Vagina (tissue), 2 donors: ENCODE measurements at regions not wholly inside any gene's neighbourhood (a gene's known extent, or its start where the extent isn't known, plus 50 kb on each side); places are given as distances from the start of the nearest gene placed in this dataset.

Experiments
- DNase-seq, 2 donors: peaks; one replicate each; pipeline ENCODE4 v3.0.0-alpha.2; 2017; ENCODE audit errors: extremely low spot score in 2 of 2
- H3K27ac ChIP-seq: fragments of 200-600 bp; sonication (generic); one replicate; pipeline ENCODE4 v1.5.1; 2019
- H3K27me3 ChIP-seq: fragments of 200-600 bp; sonication (generic); one replicate; pipeline ENCODE4 v1.5.1; 2019
- H3K36me3 ChIP-seq, 2 donors: fragments of 200-600 bp; sonication (generic); one replicate each; pipeline ENCODE4 v1.5.1; 2017 to 2019
- H3K4me1 ChIP-seq: fragments of 200-600 bp; sonication (generic); one replicate; pipeline ENCODE4 v1.5.1; 2019
- H3K4me3 ChIP-seq, 2 donors: fragments of 200-600 bp; sonication (generic); 1 replicate in 1 of 2; 2 replicates in 1 of 2; pipeline ENCODE4 v1.5.1; 2016 to 2019
- H3K9me3 ChIP-seq: fragments of 200-600 bp; sonication (generic); one replicate; pipeline ENCODE4 v1.5.1; 2019
- POLR2A ChIP-seq, 2 donors: fragments of 450-650 bp; IDR thresholded peaks; one replicate each; pipeline ENCODE4 v1.6.1; 2017; ENCODE audit warnings: antibody characterized with exemption in 2 of 2, mild to moderate bottlenecking in 2 of 2, moderate library complexity in 2 of 2
- POLR2AphosphoS5 ChIP-seq, 2 donors: sonication (generic); formaldehyde crosslinking; IDR thresholded peaks; one replicate each; pipeline ENCODE4 v1.9.0; 2017; ENCODE audit warnings: antibody characterized with exemption in 2 of 2, mild to moderate bottlenecking in 2 of 2, low read depth in 1 of 2; ENCODE audit not compliant: insufficient read depth in 1 of 2
- intact Hi-C: fragments of 100-400 bp; cut with DNase I; formaldehyde crosslinking; loops from one replicate; pipeline ENCODE4 v1.15.1; 2023
- TF ChIP-seq, protein P1 (sequence below), 3 experiments: fragments of 450-650 bp in 2 of 3; fragments of 200-600 bp in 1 of 3; sonication (generic) in 1 of 3; IDR thresholded peaks; one replicate each; pipeline ENCODE4 v1.5.1; 2017 to 2019; ENCODE audit warnings: antibody characterized with exemption in 3 of 3, mild to moderate bottlenecking in 2 of 3, moderate library complexity in 2 of 3

- TF ChIP-seq, protein P1, sequence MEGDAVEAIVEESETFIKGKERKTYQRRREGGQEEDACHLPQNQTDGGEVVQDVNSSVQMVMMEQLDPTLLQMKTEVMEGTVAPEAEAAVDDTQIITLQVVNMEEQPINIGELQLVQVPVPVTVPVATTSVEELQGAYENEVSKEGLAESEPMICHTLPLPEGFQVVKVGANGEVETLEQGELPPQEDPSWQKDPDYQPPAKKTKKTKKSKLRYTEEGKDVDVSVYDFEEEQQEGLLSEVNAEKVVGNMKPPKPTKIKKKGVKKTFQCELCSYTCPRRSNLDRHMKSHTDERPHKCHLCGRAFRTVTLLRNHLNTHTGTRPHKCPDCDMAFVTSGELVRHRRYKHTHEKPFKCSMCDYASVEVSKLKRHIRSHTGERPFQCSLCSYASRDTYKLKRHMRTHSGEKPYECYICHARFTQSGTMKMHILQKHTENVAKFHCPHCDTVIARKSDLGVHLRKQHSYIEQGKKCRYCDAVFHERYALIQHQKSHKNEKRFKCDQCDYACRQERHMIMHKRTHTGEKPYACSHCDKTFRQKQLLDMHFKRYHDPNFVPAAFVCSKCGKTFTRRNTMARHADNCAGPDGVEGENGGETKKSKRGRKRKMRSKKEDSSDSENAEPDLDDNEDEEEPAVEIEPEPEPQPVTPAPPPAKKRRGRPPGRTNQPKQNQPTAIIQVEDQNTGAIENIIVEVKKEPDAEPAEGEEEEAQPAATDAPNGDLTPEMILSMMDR (IDR thresholded peaks at IDR 0.05), result no peak
- TF ChIP-seq POLR2A (IDR thresholded peaks at IDR 0.05) (no peak), POLR2AphosphoS5 (IDR thresholded peaks at IDR 0.05; ENCODE audit: insufficient read depth in 1 of 2, low read depth in 1 of 2) (no peak)
Measured at GRCh38 chr11:34738237-34738636, 117.3 kb downstream of the EHF start.

GRCh38 chr11:34732831-34733230 is 111.9 kb downstream of the EHF start:
- H3K4me1 ChIP-seq, result no peaks in the 10 kb centered on the region
- no peak overlapping the region for H3K4me3 ChIP-seq
- intact Hi-C loops, result no loop called here
- TF ChIP-seq POLR2AphosphoS5 (IDR thresholded peaks at IDR 0.05; ENCODE audit: insufficient read depth in 1 of 2, low read depth in 1 of 2) (no peak), POLR2A (IDR thresholded peaks at IDR 0.05) (no peak)
- TF ChIP-seq, protein P1 (IDR thresholded peaks at IDR 0.05), result no peak
- H3K27ac ChIP-seq, result no peak overlapping the region
- DNase-seq, result no peak
- H3K27me3 ChIP-seq, result no peaks in the 10 kb centered on the region
- no peaks in the 10 kb centered on the region for H3K9me3 ChIP-seq
- H3K36me3 ChIP-seq, result no peaks in the 10 kb centered on the region

More at GRCh38 chr11:34738237-34738636, 117.3 kb downstream of the EHF start:
- H3K9me3 ChIP-seq, result no peaks in the 10 kb centered on the region
- H3K4me3 ChIP-seq, result no peak overlapping the region
- no peak for DNase-seq
- no peaks in the 10 kb centered on the region for H3K4me1 ChIP-seq
- no peaks in the 10 kb centered on the region for H3K27me3 ChIP-seq
- intact Hi-C loops, result no loop called here
- H3K36me3 ChIP-seq, result no peaks in the 10 kb centered on the region
- H3K27ac ChIP-seq, result no peak overlapping the region

DNA sequence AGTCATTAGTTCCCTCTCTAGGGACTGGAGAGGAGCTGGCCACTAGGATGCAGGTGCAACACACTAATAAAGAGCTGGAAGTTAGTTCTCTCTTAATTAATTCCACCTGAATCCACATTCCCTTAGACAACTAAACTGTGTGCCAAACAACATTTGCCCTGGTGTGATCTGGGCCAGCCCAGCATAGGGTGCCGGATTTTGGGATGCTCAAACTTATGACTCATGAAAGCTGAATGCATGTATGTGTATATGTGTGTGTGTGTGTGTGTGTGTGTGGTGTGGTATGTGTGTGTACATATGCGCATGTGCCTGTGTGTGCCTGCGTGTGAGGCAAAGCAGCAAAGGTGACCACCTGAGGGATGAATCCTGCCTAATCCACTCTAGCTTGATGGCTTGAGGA is 110.7 kb downstream of the EHF start:
- TF ChIP-seq POLR2A (IDR thresholded peaks at IDR 0.05) (no peak), POLR2AphosphoS5 (IDR thresholded peaks at IDR 0.05; ENCODE audit: insufficient read depth in 1 of 2, low read depth in 1 of 2) (no peak)
- TF ChIP-seq, protein P1 (IDR thresholded peaks at IDR 0.05), result no peak
- intact Hi-C loops, result no loop called here
- Histone ChIP-seq H3K4me3 (no peak overlapping the region), H3K36me3 (no peaks in the 10 kb centered on the region), H3K9me3 (no peaks in the 10 kb centered on the region), H3K4me1 (no peaks in the 10 kb centered on the region), H3K27me3 (no peaks in the 10 kb centered on the region), H3K27ac (no peak overlapping the region)
- DNase-seq, result no peak

DNA sequence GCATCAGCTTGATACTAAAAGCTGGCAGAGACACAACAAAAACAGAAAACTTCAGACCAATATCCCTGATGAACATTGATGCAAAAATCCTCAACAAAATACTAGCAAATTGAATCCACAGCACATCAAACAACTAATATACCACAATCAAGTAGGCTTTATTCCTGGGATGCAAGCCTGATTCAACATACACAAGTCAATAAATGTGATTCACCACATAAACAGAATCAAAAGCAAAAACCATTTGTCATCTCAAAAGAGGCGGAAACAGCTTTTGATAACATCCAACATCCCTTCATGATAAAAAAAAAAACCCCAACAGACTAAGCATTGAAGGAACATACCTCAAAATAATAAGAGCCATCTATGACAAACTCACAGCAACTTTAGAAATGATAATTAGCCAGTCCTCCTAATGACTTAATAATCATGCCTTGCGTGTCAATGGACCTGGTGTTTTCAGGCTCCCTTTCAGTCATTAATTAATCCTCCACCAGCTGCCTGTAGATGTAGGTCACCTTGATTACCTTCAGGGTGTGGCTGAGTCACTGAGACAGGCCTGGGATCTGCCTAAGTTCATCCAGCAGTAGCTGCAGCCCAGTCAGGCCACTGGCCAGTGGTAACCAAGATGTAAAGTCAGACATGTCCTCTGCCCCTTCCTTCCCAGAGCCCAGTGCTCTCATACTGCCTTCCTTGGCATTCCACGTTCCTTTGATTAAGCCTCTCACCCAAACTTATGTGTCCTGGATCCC is 109.8 kb downstream of the EHF start:
- no peak for DNase-seq
- no peak for TF ChIP-seq POLR2A (IDR thresholded peaks at IDR 0.05)
- no peak for TF ChIP-seq POLR2AphosphoS5 (IDR thresholded peaks at IDR 0.05; ENCODE audit: insufficient read depth in 1 of 2, low read depth in 1 of 2)
- TF ChIP-seq, protein P1 (IDR thresholded peaks at IDR 0.05), result no peak
- H3K27ac ChIP-seq, result no peak overlapping the region
- no peaks in the 10 kb centered on the region for H3K36me3 ChIP-seq
- no peaks in the 10 kb centered on the region for H3K4me1 ChIP-seq
- H3K27me3 ChIP-seq, result no peaks in the 10 kb centered on the region
- no peak overlapping the region for H3K4me3 ChIP-seq
- no peaks in the 10 kb centered on the region for H3K9me3 ChIP-seq
- intact Hi-C loops, result no loop called here

DNA sequence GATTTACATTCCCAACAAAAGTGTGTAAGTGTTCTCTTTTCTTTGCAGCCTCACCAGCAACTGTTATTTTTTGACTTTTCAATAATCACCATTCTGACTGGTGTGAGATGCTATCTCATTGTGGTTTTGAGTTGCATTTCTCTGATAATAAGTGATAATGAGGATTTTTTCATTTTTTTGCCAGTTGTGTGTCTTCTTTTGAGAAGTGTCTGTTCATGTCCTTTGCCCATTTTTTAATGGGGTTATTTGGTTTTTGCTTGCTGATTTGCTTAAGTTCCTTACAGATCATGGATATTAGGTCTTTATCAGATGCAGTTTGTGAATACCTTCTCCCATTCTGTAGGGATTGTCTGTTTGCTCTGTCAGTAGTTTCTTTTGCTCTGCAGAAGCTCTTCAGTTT is 107.7 kb downstream of the EHF start:
- DNase-seq, result no peak
- TF ChIP-seq, protein P1 (IDR thresholded peaks at IDR 0.05), result no peak
- TF ChIP-seq POLR2A (IDR thresholded peaks at IDR 0.05) (no peak), POLR2AphosphoS5 (IDR thresholded peaks at IDR 0.05; ENCODE audit: insufficient read depth in 1 of 2, low read depth in 1 of 2) (no peak)
- Histone ChIP-seq H3K4me3 (no peak overlapping the region), H3K36me3 (no peaks in the 10 kb centered on the region), H3K9me3 (no peaks in the 10 kb centered on the region), H3K4me1 (no peaks in the 10 kb centered on the region), H3K27me3 (no peaks in the 10 kb centered on the region), H3K27ac (no peak overlapping the region)
- intact Hi-C loops, result no loop called here
